ENCODE measurements at regions not wholly inside any gene's neighbourhood (a gene's known extent, or its start where the extent isn't known, plus 50 kb on each side); places are given as distances from the start of the nearest gene placed in this dataset.

DNA sequence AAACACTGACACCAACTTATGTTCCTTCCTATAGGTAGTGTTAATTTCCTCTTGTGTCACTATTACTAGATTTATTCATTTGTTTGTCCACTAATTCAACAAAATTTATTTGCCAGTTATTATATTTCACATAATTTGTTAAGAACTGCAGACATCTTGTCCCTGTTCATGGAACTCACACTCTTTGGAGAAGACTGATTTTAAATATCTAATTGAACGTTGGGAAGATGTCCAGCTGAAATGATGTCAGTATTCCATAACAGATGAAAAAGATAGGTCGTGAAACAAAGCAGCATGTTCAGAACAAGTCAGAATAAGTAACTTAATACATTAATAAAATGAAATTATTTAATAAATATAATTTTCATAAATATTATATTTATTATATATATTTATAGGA, 873.1 kb upstream of the PHF14 start:
- no peaks in the 10 kb centered on the region for H3K27me3 ChIP-seq
- H3K36me3 ChIP-seq = no peaks in the 10 kb centered on the region
- no peak for ATAC-seq
- no peak overlapping the region for H3K4me3 ChIP-seq
- H3K4me1 ChIP-seq = no peaks in the 10 kb centered on the region
- no peak overlapping the region for H3K27ac ChIP-seq
- intact Hi-C loops (cut with DNase I) = no loop called here
- TF ChIP-seq CTCF (IDR thresholded peaks at IDR 0.05) = no peak
- no peaks in the 10 kb centered on the region for H3K9me3 ChIP-seq
- DNase-seq = no peak

DNA sequence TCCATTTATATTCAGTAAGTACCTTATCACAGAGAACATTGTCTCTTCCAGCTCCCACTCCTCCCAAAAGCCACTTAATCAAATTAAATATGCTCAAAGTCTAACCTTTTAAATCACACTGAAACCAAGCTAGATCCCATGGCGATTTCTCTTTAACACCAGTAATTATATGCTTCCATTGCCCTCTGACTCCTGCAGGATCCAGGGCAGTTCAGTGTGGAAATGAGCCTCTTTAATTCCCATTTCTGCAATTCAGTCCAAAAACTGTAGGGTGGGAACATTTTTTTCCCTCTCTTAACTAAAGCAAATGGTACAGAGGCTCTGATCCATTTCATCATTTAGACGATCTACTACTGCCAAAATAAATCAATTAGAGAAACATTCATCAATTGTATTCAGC, 872.3 kb upstream of the PHF14 start:
- no peaks in the 10 kb centered on the region for H3K9me3 ChIP-seq
- DNase-seq = no peak
- H3K4me1 ChIP-seq = no peaks in the 10 kb centered on the region
- no peak for ATAC-seq
- no peaks in the 10 kb centered on the region for H3K36me3 ChIP-seq
- H3K27ac ChIP-seq = no peak overlapping the region
- H3K27me3 ChIP-seq = no peaks in the 10 kb centered on the region
- no peak for TF ChIP-seq CTCF (IDR thresholded peaks at IDR 0.05)
- H3K4me3 ChIP-seq = no peak overlapping the region
- intact Hi-C loops (cut with DNase I) = no loop called here

GRCh38 chr7:10104292-10104691, 869.4 kb upstream of the PHF14 start:
- H3K27me3 ChIP-seq = no peaks in the 10 kb centered on the region

GRCh38 chr7:10106609-10107008, 867.1 kb upstream of the PHF14 start:
- no peaks in the 10 kb centered on the region for H3K4me1 ChIP-seq
- ATAC-seq (no peak), DNase-seq (no peak)
- no peak overlapping the region for H3K4me3 ChIP-seq
- no peak overlapping the region for H3K27ac ChIP-seq
- no peaks in the 10 kb centered on the region for H3K27me3 ChIP-seq
- H3K36me3 ChIP-seq = no peaks in the 10 kb centered on the region
- intact Hi-C loops (cut with DNase I) = no loop called here
- no peak for TF ChIP-seq CTCF (IDR thresholded peaks at IDR 0.05)
- no peaks in the 10 kb centered on the region for H3K9me3 ChIP-seq

More at GRCh38 chr7:10104292-10104691, 869.4 kb upstream of the PHF14 start:
- no peak for TF ChIP-seq CTCF (IDR thresholded peaks at IDR 0.05)
- intact Hi-C loops (cut with DNase I) = no loop called here
- no peaks in the 10 kb centered on the region for H3K4me1 ChIP-seq
- no peak overlapping the region for H3K27ac ChIP-seq
- H3K9me3 ChIP-seq = no peaks in the 10 kb centered on the region
- H3K4me3 ChIP-seq = no peak overlapping the region
- ATAC-seq (no peak), DNase-seq (no peak)
- H3K36me3 ChIP-seq = no peaks in the 10 kb centered on the region

GRCh38 chr7:10116511-10116910, 857.2 kb upstream of the PHF14 start:
- no peak for ATAC-seq
- intact Hi-C loops (cut with DNase I) = no loop called here
- Histone ChIP-seq H3K27ac (no peak overlapping the region), H3K27me3 (no peaks in the 10 kb centered on the region), H3K36me3 (no peaks in the 10 kb centered on the region), H3K9me3 (no peaks in the 10 kb centered on the region), H3K4me1 (no peaks in the 10 kb centered on the region), H3K4me3 (no peak overlapping the region)
- TF ChIP-seq CTCF (IDR thresholded peaks at IDR 0.05) = no peak
- DNase-seq = no peak

DNA sequence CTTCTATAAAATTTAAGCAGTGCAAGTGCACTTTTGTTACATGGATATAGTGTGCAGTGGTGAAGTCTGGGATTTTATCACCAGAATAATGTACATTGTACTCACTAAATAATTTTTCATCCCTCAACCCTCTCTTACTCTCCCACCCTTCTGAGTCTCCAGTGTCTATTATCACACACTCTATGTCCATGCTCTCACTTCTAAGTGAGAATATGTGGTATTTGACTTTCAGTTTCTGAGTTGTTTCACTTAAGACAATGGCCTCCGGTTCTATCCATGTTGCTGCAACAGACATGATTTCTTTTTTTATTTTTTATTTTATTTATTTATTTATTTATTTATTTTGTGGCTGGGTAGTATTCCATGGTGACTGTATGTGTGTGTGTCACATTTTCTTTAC, 855.9 kb upstream of the PHF14 start:
- H3K27ac ChIP-seq = no peak overlapping the region
- no peak overlapping the region for H3K4me3 ChIP-seq
- H3K9me3 ChIP-seq = no peaks in the 10 kb centered on the region
- no peak for DNase-seq
- TF ChIP-seq CTCF (IDR thresholded peaks at IDR 0.05) = no peak
- no peaks in the 10 kb centered on the region for H3K4me1 ChIP-seq
- no peaks in the 10 kb centered on the region for H3K27me3 ChIP-seq
- H3K36me3 ChIP-seq = no peaks in the 10 kb centered on the region
- ATAC-seq = no peak
- intact Hi-C loops (cut with DNase I) = no loop called here

Measured in upper lobe of right lung (tissue), 1 donor.